ENCODE measurements at regions not wholly inside any gene's neighbourhood (a gene's known extent, or its start where the extent isn't known, plus 50 kb on each side); places are given as distances from the start of the nearest gene placed in this dataset.
A peak's percentile ranks its signal among the peaks of the same experiment; 100 is the strongest.
"Not testable (repeated sequence)": the region's sequence is repeated elsewhere in the genome, so short reads cannot be mapped to it uniquely, and the experiment has no call there.

- not testable (repeated sequence) for DNase-seq
These were observed 57.8 kb upstream of the NBPF8 start for GRCh38 chr1:120357046-120357445.

- DNase-seq: not testable (repeated sequence)
These were observed 58.7 kb upstream of the NBPF8 start for GRCh38 chr1:120356170-120356569.

GRCh38 chr1:120354618-120355184, 60.1 kb upstream of the NBPF8 start:
- DNase-seq: peak in 9 of 14 donors; percentile 5 to 83 (median 37)

DNA sequence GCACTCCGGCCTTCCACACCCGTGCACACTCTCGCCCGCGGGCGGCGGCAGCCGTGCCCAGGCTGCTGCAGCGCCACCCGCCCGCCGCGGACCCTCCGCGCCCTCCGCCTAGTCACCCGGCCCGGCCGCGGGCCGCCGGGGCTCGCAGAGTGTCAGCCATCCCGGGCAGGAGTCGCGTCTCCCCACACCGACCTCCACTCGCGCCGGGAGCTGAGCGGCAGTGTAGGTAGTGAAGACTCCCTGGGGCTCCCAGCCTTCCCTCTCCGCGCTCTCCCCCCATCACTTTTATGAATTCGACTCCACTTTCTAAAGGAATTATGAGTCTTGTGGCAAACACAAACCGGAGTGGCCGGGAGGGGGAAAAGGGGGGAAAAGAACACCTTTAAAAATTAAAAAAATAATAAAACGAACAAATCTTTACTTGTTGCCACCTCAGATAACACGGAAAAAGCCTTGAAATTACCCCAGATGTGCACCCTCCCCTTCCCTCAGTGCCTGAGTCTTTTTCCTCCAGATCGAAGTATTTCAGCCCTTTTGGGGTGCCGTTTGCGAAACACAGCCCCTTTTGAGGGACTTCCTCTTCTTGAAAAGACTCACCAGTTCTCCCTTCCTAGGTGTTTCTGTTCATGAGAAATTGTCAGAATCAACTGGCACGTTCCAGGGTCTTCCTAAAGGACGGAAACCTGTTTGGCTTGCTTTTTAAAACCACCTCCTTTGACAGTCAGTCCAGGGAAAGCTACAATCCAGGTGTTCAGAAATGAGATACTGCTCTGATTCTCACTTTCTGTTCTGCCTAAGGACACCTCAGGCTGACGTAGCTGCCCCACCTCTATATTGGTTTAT, 72.4 kb upstream of the NBPF8 start:
- not testable (repeated sequence) for DNase-seq

- not testable (repeated sequence) for DNase-seq
These were observed 73.1 kb upstream of the NBPF8 start for GRCh38 chr1:120341756-120342155.

- DNase-seq: not testable (repeated sequence)
These were observed 73.7 kb upstream of the NBPF8 start for GRCh38 chr1:120340838-120341751.

GRCh38 chr1:120315738-120316137, 99.1 kb upstream of the NBPF8 start:
- not testable (repeated sequence) for DNase-seq

DNA sequence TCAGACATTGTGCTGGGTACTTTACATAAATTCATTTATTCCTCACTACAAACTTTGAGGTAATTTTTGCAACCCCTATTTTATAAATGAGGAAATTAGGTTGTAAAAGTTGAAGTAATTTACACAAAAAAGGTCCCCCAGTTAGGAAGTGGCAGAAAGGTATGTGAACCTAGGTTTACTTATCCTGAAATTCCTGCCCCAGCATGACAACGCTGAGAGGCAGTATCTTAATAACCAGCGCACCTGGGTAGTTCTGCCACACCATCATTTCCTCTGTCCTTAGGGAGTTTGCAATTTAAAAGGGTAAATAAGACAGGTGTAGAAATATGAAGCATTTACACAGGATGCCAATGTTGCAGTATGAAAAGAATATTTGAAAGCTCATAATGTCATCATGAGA, 102.9 kb upstream of the NBPF8 start:
- DNase-seq: not testable (repeated sequence)

GRCh38 chr1:120308940-120309578, 105.8 kb upstream of the NBPF8 start:
- not testable (repeated sequence) for DNase-seq

- not testable (repeated sequence) for DNase-seq
These were observed 109.8 kb upstream of the NBPF8 start for GRCh38 chr1:120305046-120305445.

- not testable (repeated sequence) for DNase-seq
These were observed 110.5 kb upstream of the NBPF8 start for GRCh38 chr1:120304341-120304740.

- DNase-seq: not testable (repeated sequence)
These were observed 115.3 kb upstream of the NBPF8 start for GRCh38 chr1:120299433-120300057.

GRCh38 chr1:120298487-120298886, 116.3 kb upstream of the NBPF8 start:
- not testable (repeated sequence) for DNase-seq

DNA sequence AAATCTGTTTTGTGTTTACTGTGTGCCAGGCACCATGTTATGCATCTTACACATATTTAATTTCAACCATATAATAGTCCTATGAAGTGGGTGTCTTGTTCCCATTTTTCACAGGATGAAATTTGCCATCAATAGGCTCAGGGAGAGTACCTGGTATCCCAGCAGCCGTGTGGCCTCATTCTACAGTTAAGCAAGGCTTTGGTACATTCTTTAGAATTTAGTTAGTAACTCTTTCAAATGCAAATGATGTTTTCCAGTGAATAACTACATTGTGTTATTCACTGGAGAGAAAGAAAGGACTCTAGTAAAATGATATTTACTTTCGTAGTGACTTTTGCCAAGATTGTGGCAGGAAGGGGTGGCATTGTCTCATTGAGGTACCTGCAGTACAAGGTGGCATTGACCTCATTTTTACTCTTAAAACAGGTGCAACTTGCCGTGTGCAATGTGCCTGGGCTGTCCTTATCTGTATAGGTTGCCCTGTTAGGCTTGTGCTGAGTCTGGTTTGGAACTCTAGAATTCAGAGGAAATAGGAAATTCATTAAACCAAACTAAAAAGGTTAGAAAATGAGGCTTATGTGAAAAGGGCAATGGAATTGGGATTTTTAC, 117.4 kb upstream of the NBPF8 start:
- not testable (repeated sequence) for DNase-seq

DNA sequence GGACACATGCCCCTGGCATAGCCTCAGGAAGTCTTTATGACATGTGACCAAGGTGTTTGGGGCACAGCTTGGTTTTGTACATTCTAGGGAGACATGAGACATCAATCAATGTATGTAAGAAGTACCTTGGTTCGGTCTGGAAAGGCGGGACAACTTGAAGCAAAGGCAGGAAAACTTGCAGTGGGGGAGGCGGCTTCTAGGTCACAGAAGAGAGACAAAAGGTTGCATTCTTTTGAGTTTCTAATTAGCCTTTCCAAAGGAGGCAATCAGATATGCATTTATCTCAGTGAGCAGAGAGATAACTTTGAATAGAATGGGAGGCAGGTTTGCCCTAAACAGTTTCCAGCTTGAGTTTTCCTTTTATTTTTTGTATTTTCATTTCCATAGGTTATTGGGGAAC, 113.8 kb upstream of the SEC22B start:
- not testable (repeated sequence) for DNase-seq

DNA sequence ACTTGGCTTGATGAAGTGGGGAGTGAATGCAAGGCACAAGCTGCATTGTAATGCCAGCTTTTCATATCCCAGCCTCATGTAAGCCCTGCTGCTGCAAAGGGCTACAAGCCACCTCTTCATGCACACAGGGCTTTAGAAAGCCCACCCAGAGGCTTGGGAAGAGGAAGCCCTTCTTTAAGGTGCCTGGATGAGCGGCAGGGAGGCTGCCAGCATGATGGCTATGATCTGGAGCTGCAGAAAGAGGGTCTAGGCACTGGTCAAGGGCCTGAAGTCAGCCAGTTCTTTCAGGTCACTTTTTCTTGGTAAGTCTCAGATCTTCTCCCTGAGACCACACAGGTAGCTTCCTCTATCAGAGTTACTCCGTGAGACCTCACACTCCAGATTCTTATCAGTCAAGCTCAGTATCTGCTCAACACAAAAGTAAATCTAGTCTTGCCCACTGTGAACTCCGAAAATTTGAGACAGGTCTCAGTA, 113.3 kb upstream of the SEC22B start:
- not testable (repeated sequence) for DNase-seq

GRCh38 chr1:120288814-120289600, 112.7 kb upstream of the SEC22B start:
- DNase-seq: not testable (repeated sequence)

DNA sequence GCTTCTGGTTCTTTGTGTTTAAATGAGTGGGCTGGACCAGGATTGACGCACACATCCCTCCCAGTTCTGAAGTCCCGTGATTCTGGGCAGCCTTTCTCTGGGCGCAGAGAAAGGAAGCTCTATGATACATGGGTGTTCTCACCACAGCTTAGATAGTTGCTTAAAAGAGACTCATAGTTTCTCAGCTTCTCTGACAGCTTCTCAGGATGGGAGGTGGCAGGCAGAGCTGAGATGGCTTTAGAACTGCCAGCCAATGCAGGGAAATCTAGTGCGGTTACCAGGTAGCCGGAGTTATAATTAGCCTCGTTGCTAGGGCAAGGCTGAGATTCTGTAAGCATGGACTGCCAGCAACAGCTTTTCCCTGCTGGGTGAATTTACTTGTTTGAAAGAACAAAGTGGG, 111.8 kb upstream of the SEC22B start:
- DNase-seq: not testable (repeated sequence)

DNA sequence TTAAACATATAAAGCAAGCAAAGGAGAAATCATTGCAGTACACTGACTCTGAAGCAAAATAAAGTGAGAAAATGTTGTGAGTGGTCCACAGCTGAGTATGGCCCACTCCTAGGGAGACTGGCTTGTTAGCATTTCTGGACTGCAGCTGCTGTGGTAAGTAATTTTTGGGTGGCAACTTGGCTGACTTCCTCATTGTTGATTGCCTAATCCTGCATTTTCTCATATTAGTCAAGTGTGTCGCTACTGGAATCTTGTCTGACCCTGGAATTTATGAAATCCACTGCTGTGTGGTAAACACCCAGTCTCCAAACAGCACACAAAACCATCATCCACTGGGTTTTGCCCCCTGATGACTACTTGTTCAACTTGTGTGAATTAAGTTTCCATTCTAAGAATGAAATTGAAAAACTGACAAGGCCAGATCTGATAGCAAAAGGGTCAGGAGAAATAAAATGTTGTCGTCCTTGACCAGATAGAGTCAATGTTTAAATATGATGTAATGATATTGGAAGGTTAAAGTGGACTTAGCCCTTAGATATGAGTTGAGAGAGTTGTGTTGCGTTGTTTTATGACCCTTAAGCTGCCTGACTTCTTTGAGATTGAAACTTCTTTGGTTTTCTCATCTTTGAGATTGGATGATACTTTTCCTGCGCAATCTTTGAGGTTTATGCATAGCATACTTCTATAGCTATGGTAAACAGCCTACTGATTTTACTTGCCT, 106.6 kb upstream of the SEC22B start:
- DNase-seq: not testable (repeated sequence)

- not testable (repeated sequence) for DNase-seq
These were observed 101.9 kb upstream of the SEC22B start for GRCh38 chr1:120278259-120278610.
